ENCODE measurements at regions not wholly inside any gene's neighbourhood (a gene's known extent, or its start where the extent isn't known, plus 50 kb on each side); places are given as distances from the start of the nearest gene placed in this dataset.

DNA sequence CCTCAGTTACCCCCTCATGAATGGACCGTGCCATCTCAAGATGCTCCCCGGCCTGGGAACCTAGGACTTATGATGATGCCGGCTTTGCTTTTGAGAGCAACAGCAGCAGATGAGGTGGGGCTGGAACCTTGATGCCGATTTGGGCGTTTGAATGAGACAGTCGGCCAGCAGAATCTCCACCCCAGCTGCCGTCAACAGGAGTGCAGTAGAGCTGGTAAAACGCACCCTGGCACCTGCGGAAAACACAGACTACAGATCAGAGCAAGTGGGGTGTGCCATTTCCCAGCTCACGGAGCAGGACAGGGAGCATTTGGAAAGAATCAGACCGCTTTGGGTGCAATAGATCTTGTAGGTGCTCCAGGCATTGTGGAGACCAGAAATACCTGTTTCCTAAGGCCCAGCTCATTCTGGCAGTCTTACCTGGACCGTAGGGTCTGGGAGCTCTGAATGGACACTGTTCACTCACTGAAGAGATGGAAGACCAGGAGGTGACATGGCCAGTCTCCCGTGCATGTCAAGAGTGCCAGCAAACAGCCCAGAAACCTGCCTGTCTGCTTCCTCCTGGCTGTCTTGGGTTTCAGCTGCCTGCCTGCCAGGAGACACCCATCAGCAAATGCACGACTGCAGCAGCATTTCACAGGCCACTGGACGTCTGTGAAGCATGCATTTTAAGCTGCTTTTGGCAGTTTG is 317.7 kb upstream of the IRX4 start:
- no peak overlapping the region for H3K4me3 Mint-ChIP-seq
- ATAC-seq (replicated peaks): no peak

GRCh38 chr5:2199697-2200096 is 317.0 kb upstream of the IRX4 start:
- Mint-ChIP-seq H3K4me1 (ENCODE audit: low read depth in 2 of 2) (no peaks in the 10 kb centered on the region), H3K36me3 (ENCODE audit: insufficient read depth) (no peaks in the 10 kb centered on the region), H3K27me3 (peaks cover 6 to 26% of the 10 kb centered on the region in 2 donors), H3K4me3 (no peak overlapping the region), H3K9me3 (peaks cover 0 to 2% of the 10 kb centered on the region in 2 donors), H3K27ac (no peak overlapping the region)
- ATAC-seq (replicated peaks) (no peak), DNase-seq (no peak)

More for the DNA sequence above, 317.7 kb upstream of the IRX4 start:
- H3K36me3 Mint-ChIP-seq (ENCODE audit: insufficient read depth): no peaks in the 10 kb centered on the region
- H3K4me1 Mint-ChIP-seq (ENCODE audit: low read depth in 2 of 2): no peaks in the 10 kb centered on the region
- H3K27me3 Mint-ChIP-seq: peaks cover 6 to 26% of the 10 kb centered on the region in 2 donors
- H3K9me3 Mint-ChIP-seq: peaks cover 0 to 2% of the 10 kb centered on the region in 2 donors
- no peak overlapping the region for H3K27ac Mint-ChIP-seq
- DNase-seq: no peak

- no peaks in the 10 kb centered on the region for H3K36me3 Mint-ChIP-seq (ENCODE audit: insufficient read depth)
- H3K27me3 Mint-ChIP-seq: peaks cover 6 to 21% of the 10 kb centered on the region in 2 donors
- H3K4me3 Mint-ChIP-seq: no peak overlapping the region
- ATAC-seq (replicated peaks): no peak
- H3K27ac Mint-ChIP-seq: no peak overlapping the region
- H3K4me1 Mint-ChIP-seq (ENCODE audit: low read depth in 2 of 2): no peaks in the 10 kb centered on the region
- H3K9me3 Mint-ChIP-seq: peaks cover 0 to 2% of the 10 kb centered on the region in 2 donors
- no peak for DNase-seq
Measured at GRCh38 chr5:2196989-2197619, 314.4 kb upstream of the IRX4 start.

- Mint-ChIP-seq H3K27me3 (peaks cover 6 to 21% of the 10 kb centered on the region in 2 donors), H3K27ac (no peak overlapping the region), H3K4me1 (ENCODE audit: low read depth in 2 of 2) (no peaks in the 10 kb centered on the region), H3K9me3 (peaks cover 0 to 2% of the 10 kb centered on the region in 2 donors), H3K36me3 (ENCODE audit: insufficient read depth) (no peaks in the 10 kb centered on the region), H3K4me3 (no peak overlapping the region)
- ATAC-seq (replicated peaks) (no peak), DNase-seq (no peak)
Measured at GRCh38 chr5:2196416-2196815, 313.7 kb upstream of the IRX4 start.

GRCh38 chr5:2194949-2195348 is 312.2 kb upstream of the IRX4 start:
- peaks cover 6 to 17% of the 10 kb centered on the region in 2 donors for H3K27me3 Mint-ChIP-seq
- no peaks in the 10 kb centered on the region for H3K36me3 Mint-ChIP-seq (ENCODE audit: insufficient read depth)
- H3K4me3 Mint-ChIP-seq: no peak overlapping the region
- peaks cover 0 to 2% of the 10 kb centered on the region in 2 donors for H3K9me3 Mint-ChIP-seq
- H3K27ac Mint-ChIP-seq: no peak overlapping the region
- H3K4me1 Mint-ChIP-seq (ENCODE audit: low read depth in 2 of 2): no peaks in the 10 kb centered on the region
- DNase-seq (no peak), ATAC-seq (replicated peaks) (no peak)

- Mint-ChIP-seq H3K27ac (no peak overlapping the region), H3K4me3 (no peak overlapping the region), H3K27me3 (peaks cover 6 to 13% of the 10 kb centered on the region in 2 donors), H3K36me3 (ENCODE audit: insufficient read depth) (no peaks in the 10 kb centered on the region), H3K4me1 (ENCODE audit: low read depth in 2 of 2) (no peaks in the 10 kb centered on the region), H3K9me3 (peaks cover 0 to 2% of the 10 kb centered on the region in 2 donors)
- no peak for ATAC-seq (replicated peaks)
- no peak for DNase-seq
Measured at GRCh38 chr5:2194236-2194555, 311.5 kb upstream of the IRX4 start.

GRCh38 chr5:2193542-2194235 is 311.0 kb upstream of the IRX4 start:
- DNase-seq: no peak

GRCh38 chr5:2193142-2193541 is 310.4 kb upstream of the IRX4 start:
- ATAC-seq (replicated peaks): no peak
- no peak overlapping the region for H3K27ac Mint-ChIP-seq
- H3K9me3 Mint-ChIP-seq: peaks cover 0 to 2% of the 10 kb centered on the region in 2 donors
- no peak for DNase-seq
- peaks cover 6 to 13% of the 10 kb centered on the region in 2 donors for H3K27me3 Mint-ChIP-seq
- H3K4me1 Mint-ChIP-seq (ENCODE audit: low read depth in 2 of 2): no peaks in the 10 kb centered on the region
- H3K36me3 Mint-ChIP-seq (ENCODE audit: insufficient read depth): no peaks in the 10 kb centered on the region
- no peak overlapping the region for H3K4me3 Mint-ChIP-seq

More at GRCh38 chr5:2193542-2194235, 311.0 kb upstream of the IRX4 start:
- H3K27ac Mint-ChIP-seq: no peak overlapping the region
- H3K27me3 Mint-ChIP-seq: peaks cover 6 to 13% of the 10 kb centered on the region in 2 donors
- no peak overlapping the region for H3K4me3 Mint-ChIP-seq
- no peak for ATAC-seq (replicated peaks)
- H3K9me3 Mint-ChIP-seq: peaks cover 0 to 2% of the 10 kb centered on the region in 2 donors
- H3K36me3 Mint-ChIP-seq (ENCODE audit: insufficient read depth): no peaks in the 10 kb centered on the region
- no peaks in the 10 kb centered on the region for H3K4me1 Mint-ChIP-seq (ENCODE audit: low read depth in 2 of 2)

DNA sequence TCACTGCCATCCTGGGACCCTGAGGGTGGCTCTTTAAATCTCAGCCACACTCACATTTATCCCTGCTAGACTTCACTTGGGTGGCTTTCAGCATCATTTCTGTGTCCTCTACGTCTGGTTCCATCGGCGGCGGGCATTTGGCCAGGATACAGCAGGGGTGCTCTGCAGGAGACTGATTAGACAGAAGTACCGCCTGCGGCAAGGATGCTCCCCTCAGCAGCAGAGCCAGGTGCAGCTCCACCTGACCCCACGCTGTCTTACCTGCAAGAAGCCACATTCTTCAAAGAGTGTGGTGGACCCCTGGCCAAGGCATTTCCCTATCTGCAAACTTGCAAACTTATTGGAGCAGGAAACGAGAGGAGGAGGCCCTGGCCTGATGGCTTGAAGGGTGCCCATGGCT is 309.8 kb upstream of the IRX4 start:
- H3K4me3 Mint-ChIP-seq: no peak overlapping the region
- ATAC-seq (replicated peaks): no peak

DNA sequence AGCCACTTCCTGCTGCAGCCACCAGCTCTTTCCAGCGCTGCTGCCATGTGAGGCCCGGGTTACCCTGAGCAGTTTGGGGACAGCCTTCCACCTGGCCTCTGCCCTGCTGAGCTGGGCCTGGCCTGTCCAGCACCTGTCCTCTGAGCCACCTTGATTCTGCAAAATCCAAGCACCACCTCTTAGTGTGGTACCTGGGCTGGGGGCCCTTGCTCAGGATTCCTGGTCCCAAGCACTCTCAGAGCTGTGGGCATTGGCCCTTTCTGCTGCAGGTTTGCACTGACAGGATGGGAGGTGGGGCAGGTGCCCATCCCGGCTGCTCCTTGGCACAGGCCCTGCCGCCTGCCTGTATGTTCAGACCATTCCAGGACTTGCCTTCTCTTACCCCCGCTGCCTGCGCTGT is 309.2 kb upstream of the IRX4 start:
- Mint-ChIP-seq H3K27me3 (peaks cover 2 to 13% of the 10 kb centered on the region in 2 donors), H3K27ac (no peak overlapping the region), H3K36me3 (ENCODE audit: insufficient read depth) (no peaks in the 10 kb centered on the region), H3K4me3 (no peak overlapping the region), H3K9me3 (peaks cover 0 to 1% of the 10 kb centered on the region in 2 donors), H3K4me1 (ENCODE audit: low read depth in 2 of 2) (no peaks in the 10 kb centered on the region)
- ATAC-seq (replicated peaks) (no peak), DNase-seq (no peak)

More for the DNA sequence above, 309.8 kb upstream of the IRX4 start:
- no peak for DNase-seq
- no peaks in the 10 kb centered on the region for H3K4me1 Mint-ChIP-seq (ENCODE audit: low read depth in 2 of 2)
- H3K9me3 Mint-ChIP-seq: peaks cover 0 to 2% of the 10 kb centered on the region in 2 donors
- H3K27ac Mint-ChIP-seq: no peak overlapping the region
- no peaks in the 10 kb centered on the region for H3K36me3 Mint-ChIP-seq (ENCODE audit: insufficient read depth)
- peaks cover 6 to 13% of the 10 kb centered on the region in 2 donors for H3K27me3 Mint-ChIP-seq

DNA sequence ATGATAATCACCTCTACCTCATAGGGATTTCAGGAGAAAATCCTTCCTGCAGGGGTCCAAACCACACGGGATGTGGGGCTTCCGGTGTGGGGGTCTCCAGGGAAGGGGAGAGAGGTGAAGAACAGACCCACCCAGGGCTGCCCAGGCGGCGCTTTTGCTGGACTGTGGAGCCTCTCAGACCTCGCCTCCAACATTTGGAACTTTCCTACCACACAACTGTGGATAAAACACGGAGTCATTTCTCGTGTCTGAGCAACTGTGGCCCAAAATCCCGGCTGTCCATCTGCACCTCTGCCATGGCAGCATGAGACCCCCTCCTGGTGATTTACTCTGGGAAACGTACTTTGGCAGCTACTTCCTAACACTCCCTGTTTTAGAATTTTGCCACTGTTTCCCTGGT is 307.8 kb upstream of the IRX4 start:
- DNase-seq (no peak), ATAC-seq (replicated peaks) (no peak)
- Mint-ChIP-seq H3K27me3 (peaks cover 0 to 5% of the 10 kb centered on the region in 2 donors), H3K4me1 (ENCODE audit: low read depth in 2 of 2) (no peaks in the 10 kb centered on the region), H3K9me3 (no peaks in the 10 kb centered on the region), H3K27ac (no peak overlapping the region), H3K36me3 (ENCODE audit: insufficient read depth) (no peaks in the 10 kb centered on the region), H3K4me3 (no peak overlapping the region)

GRCh38 chr5:2188661-2189060 is 305.9 kb upstream of the IRX4 start:
- H3K27ac Mint-ChIP-seq: no peak overlapping the region

GRCh38 chr5:2188137-2188536 is 305.4 kb upstream of the IRX4 start:
- DNase-seq: no peak
- H3K27ac Mint-ChIP-seq: no peak overlapping the region
- peaks cover 0 to 21% of the 10 kb centered on the region in 2 donors for H3K27me3 Mint-ChIP-seq
- ATAC-seq (replicated peaks): no peak
- no peaks in the 10 kb centered on the region for H3K9me3 Mint-ChIP-seq
- H3K36me3 Mint-ChIP-seq (ENCODE audit: insufficient read depth): no peaks in the 10 kb centered on the region
- no peak overlapping the region for H3K4me3 Mint-ChIP-seq
- H3K4me1 Mint-ChIP-seq (ENCODE audit: low read depth in 2 of 2): no peaks in the 10 kb centered on the region

More at GRCh38 chr5:2188661-2189060, 305.9 kb upstream of the IRX4 start:
- Mint-ChIP-seq H3K36me3 (ENCODE audit: insufficient read depth) (no peaks in the 10 kb centered on the region), H3K4me1 (ENCODE audit: low read depth in 2 of 2) (no peaks in the 10 kb centered on the region), H3K4me3 (no peak overlapping the region), H3K27me3 (peaks cover 0 to 16% of the 10 kb centered on the region in 2 donors), H3K9me3 (no peaks in the 10 kb centered on the region)
- DNase-seq: no peak
- ATAC-seq (replicated peaks): no peak

GRCh38 chr5:2187687-2188086 is 305.0 kb upstream of the IRX4 start:
- Mint-ChIP-seq H3K4me3 (no peak overlapping the region), H3K9me3 (no peaks in the 10 kb centered on the region), H3K27ac (no peak overlapping the region), H3K36me3 (ENCODE audit: insufficient read depth) (no peaks in the 10 kb centered on the region), H3K27me3 (peaks cover 0 to 22% of the 10 kb centered on the region in 2 donors), H3K4me1 (ENCODE audit: low read depth in 2 of 2) (no peaks in the 10 kb centered on the region)
- no peak for ATAC-seq (replicated peaks)
- no peak for DNase-seq

Measured in effector memory CD8-positive, alpha-beta T cell (primary cell).